Keratinocyte (primary cell): ENCODE measurements at regions not wholly inside any gene's neighbourhood (a gene's known extent, or its start where the extent isn't known, plus 50 kb on each side); places are given as distances from the start of the nearest gene placed in this dataset.

Experiments
- DNase-seq: peaks from one replicate; pipeline ENCODE4 v3.0.0-alpha.2; 2011; ENCODE audit warnings: low read depth, missing footprints, low spot score
- FAIRE-seq: peaks from 2 replicates; lab custom pipeline; 2011; peaks lifted over from hg19 to GRCh38; lab: Jason Lieb, UNC
- H2AFZ ChIP-seq: 2 replicates; pipeline ENCODE4 v1.6.0; 2012; ENCODE audit warnings: low read length, control low read depth, inconsistent platforms; ENCODE audit not compliant: control insufficient read depth
- H3K27ac ChIP-seq: 2 replicates; pipeline ENCODE4 v1.5.1; 2011; ENCODE audit warnings: low read length; ENCODE audit not compliant: control insufficient read depth, insufficient read depth
- H3K27me3 ChIP-seq: 3 replicates; pipeline ENCODE4 v1.6.0; 2011; ENCODE audit warnings: low read length; ENCODE audit not compliant: control insufficient read depth, insufficient read depth; ENCODE audit errors: extremely low read depth
- H3K36me3 ChIP-seq, 2 experiments: 2 replicates in 1 of 2; 3 replicates in 1 of 2; pipeline ENCODE4 v1.5.1; 2011; ENCODE audit warnings: low read length in 2 of 2, mild to moderate bottlenecking in 1 of 2; ENCODE audit not compliant: control insufficient read depth in 2 of 2, insufficient read depth in 2 of 2; ENCODE audit errors: extremely low read depth in 1 of 2
- H3K4me1 ChIP-seq: 3 replicates; pipeline ENCODE4 v1.5.1; 2011; ENCODE audit warnings: low read length; ENCODE audit not compliant: control insufficient read depth, insufficient read depth; ENCODE audit errors: extremely low read depth
- H3K4me2 ChIP-seq: 3 replicates; pipeline ENCODE4 v1.6.0; 2011; ENCODE audit warnings: low read depth, low read length; ENCODE audit not compliant: control insufficient read depth, insufficient read depth; ENCODE audit errors: extremely low read depth
- H3K4me3 ChIP-seq, 3 experiments: fragments of 200-600 bp in 1 of 3; sonication (generic) in 1 of 3; 2 replicates in 2 of 3; 3 replicates in 1 of 3; pipeline ENCODE4 v1.5.1; 2011 to 2016; ENCODE audit warnings: low read length in 3 of 3, mild to moderate bottlenecking in 3 of 3, control low read depth in 2 of 3, inconsistent platforms in 1 of 3, low read depth in 1 of 3, mixed read lengths in 1 of 3, mixed run types in 1 of 3, moderate library complexity in 1 of 3; ENCODE audit not compliant: control insufficient read depth in 2 of 3, insufficient read depth in 2 of 3; ENCODE audit errors: extremely low read depth in 1 of 3
- H3K79me2 ChIP-seq: 2 replicates; pipeline ENCODE4 v1.6.0; 2012; ENCODE audit warnings: low read length; ENCODE audit not compliant: control insufficient read depth, insufficient read depth
- H3K9ac ChIP-seq: 3 replicates; pipeline ENCODE4 v1.6.0; 2011; ENCODE audit warnings: low read length; ENCODE audit not compliant: control insufficient read depth, insufficient read depth; ENCODE audit errors: extremely low read depth
- H3K9me1 ChIP-seq: 3 replicates; pipeline ENCODE4 v1.6.0; 2011; ENCODE audit warnings: low read length; ENCODE audit not compliant: control insufficient read depth, insufficient read depth; ENCODE audit errors: extremely low read depth
- H3K9me3 ChIP-seq: 2 replicates; pipeline ENCODE4 v1.5.1; 2012; ENCODE audit warnings: low read depth, low read length; ENCODE audit not compliant: control insufficient read depth
- H4K20me1 ChIP-seq: 3 replicates; pipeline ENCODE4 v1.6.0; 2011; ENCODE audit warnings: low read length; ENCODE audit not compliant: control insufficient read depth, insufficient read depth; ENCODE audit errors: extremely low read depth
- CTCF ChIP-seq, 3 experiments: IDR thresholded peaks in 1 of 3; conservative IDR thresholded peaks in 1 of 3; optimal IDR thresholded peaks in 1 of 3; 2 replicates in 2 of 3; 3 replicates in 1 of 3; pipeline versions ENCODE3 to v1.5.1; 2011; ENCODE audit warnings: low read length in 3 of 3, mild to moderate bottlenecking in 3 of 3, moderate library complexity in 2 of 3, control low read depth in 1 of 3, inconsistent platforms in 1 of 3; ENCODE audit not compliant: insufficient read depth in 2 of 3; ENCODE audit errors: extremely low read depth in 1 of 3
- EZH2 ChIP-seq: IDR thresholded peaks from one replicate; pipeline ENCODE4 v1.6.1; 2012; ENCODE audit warnings: inconsistent platforms, mild to moderate bottlenecking, low read length, moderate library complexity
- dilution Hi-C: fragments of 300-500 bp; cut with MboI; formaldehyde crosslinking; loops from one replicate; pipeline ENCODE4 v1.7.0; 2020; ENCODE audit warnings: low sequenced_read_pairs; ENCODE audit not compliant: extremely low pct_ligation_motif_present

- no peaks in the 10 kb centered on the region for H3K79me2 ChIP-seq
- no peak overlapping the region for H3K4me3 ChIP-seq
- H3K9me3 ChIP-seq: peaks cover 1% of the 10 kb centered on the region
- H3K9me1 ChIP-seq: no peaks in the 10 kb centered on the region
- peak overlapping the region; percentile 54 for H2AFZ ChIP-seq
- dilution Hi-C loops: no loop called here
- no peak overlapping the region for H3K9ac ChIP-seq
- H4K20me1 ChIP-seq: no peaks in the 10 kb centered on the region
- peaks cover 10% of the 10 kb centered on the region for H3K4me1 ChIP-seq
- no peak overlapping the region for H3K27ac ChIP-seq
- H3K36me3 ChIP-seq: no peaks in the 10 kb centered on the region
- no peak for TF ChIP-seq EZH2
- TF ChIP-seq CTCF (optimal IDR thresholded peaks at IDR 0.05 in 1 of 3, IDR thresholded peaks at IDR 0.05 in 1 of 3, conservative IDR thresholded peaks at IDR 0.05 in 1 of 3; ENCODE audit: extremely low read depth in 1 of 3, insufficient read depth in 2 of 3, low read length in 3 of 3): no peak
- no peak for DNase-seq
- FAIRE-seq: no peak
- no peaks in the 10 kb centered on the region for H3K27me3 ChIP-seq
- H3K4me2 ChIP-seq: no peak overlapping the region
Measured at GRCh38 chr2:215693999-215694580, 258.2 kb upstream of the FN1 start.

GRCh38 chr2:215693193-215693998, 257.5 kb upstream of the FN1 start:
- peak overlapping the region; percentile 54 for H2AFZ ChIP-seq
- peak overlapping the region; percentile 42 for H3K4me2 ChIP-seq
- no peaks in the 10 kb centered on the region for H3K36me3 ChIP-seq
- H3K4me3 ChIP-seq: no peak overlapping the region
- FAIRE-seq (no peak), DNase-seq (peak; percentile 15)
- H3K27ac ChIP-seq: no peak overlapping the region
- no peaks in the 10 kb centered on the region for H3K9me1 ChIP-seq
- H3K27me3 ChIP-seq: no peaks in the 10 kb centered on the region
- no peak for TF ChIP-seq EZH2
- no peak for TF ChIP-seq CTCF (optimal IDR thresholded peaks at IDR 0.05 in 1 of 3, IDR thresholded peaks at IDR 0.05 in 1 of 3, conservative IDR thresholded peaks at IDR 0.05 in 1 of 3; ENCODE audit: extremely low read depth in 1 of 3, insufficient read depth in 2 of 3, low read length in 3 of 3)
- peaks cover 1% of the 10 kb centered on the region for H3K9me3 ChIP-seq
- no peaks in the 10 kb centered on the region for H4K20me1 ChIP-seq
- H3K79me2 ChIP-seq: no peaks in the 10 kb centered on the region
- dilution Hi-C loops: no loop called here
- peaks cover 10% of the 10 kb centered on the region for H3K4me1 ChIP-seq
- no peak overlapping the region for H3K9ac ChIP-seq
